ENCODE measurements at regions not wholly inside any gene's neighbourhood (a gene's known extent, or its start where the extent isn't known, plus 50 kb on each side); places are given as distances from the start of the nearest gene placed in this dataset.
A peak's percentile ranks its signal among the peaks of the same experiment; 100 is the strongest.

DNA sequence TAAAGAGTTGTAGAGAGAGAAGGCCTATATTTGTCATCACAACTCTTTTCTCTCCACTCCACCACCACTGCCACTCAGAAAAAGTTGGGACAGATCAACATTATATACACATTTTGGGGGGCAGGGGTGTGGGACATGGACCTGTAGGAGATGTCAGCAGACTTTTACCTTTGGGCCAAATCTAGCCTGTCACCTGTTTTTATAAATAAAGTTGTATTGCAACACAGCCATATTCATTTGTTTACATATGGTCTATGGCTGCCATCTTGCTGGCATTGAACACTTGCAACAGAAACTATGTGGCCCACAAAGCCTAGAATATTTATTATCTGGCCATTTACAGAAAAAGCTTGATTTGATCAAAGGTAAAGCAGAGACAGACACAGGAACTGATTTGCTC, 250.7 kb downstream of the BTG1 start:
- DNase-seq (ENCODE audit: low spot score) = no peak
- POLR2A ChIA-PET (ENCODE audit: low non-redundant PET) = no interaction called here
- H3K27ac ChIP-seq = no peak overlapping the region
- CTCF ChIA-PET = no interaction called here
- TF ChIP-seq, protein P1, sequence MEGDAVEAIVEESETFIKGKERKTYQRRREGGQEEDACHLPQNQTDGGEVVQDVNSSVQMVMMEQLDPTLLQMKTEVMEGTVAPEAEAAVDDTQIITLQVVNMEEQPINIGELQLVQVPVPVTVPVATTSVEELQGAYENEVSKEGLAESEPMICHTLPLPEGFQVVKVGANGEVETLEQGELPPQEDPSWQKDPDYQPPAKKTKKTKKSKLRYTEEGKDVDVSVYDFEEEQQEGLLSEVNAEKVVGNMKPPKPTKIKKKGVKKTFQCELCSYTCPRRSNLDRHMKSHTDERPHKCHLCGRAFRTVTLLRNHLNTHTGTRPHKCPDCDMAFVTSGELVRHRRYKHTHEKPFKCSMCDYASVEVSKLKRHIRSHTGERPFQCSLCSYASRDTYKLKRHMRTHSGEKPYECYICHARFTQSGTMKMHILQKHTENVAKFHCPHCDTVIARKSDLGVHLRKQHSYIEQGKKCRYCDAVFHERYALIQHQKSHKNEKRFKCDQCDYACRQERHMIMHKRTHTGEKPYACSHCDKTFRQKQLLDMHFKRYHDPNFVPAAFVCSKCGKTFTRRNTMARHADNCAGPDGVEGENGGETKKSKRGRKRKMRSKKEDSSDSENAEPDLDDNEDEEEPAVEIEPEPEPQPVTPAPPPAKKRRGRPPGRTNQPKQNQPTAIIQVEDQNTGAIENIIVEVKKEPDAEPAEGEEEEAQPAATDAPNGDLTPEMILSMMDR (conservative IDR thresholded peaks at IDR 0.05; ENCODE audit: low read depth) = no peak

DNA sequence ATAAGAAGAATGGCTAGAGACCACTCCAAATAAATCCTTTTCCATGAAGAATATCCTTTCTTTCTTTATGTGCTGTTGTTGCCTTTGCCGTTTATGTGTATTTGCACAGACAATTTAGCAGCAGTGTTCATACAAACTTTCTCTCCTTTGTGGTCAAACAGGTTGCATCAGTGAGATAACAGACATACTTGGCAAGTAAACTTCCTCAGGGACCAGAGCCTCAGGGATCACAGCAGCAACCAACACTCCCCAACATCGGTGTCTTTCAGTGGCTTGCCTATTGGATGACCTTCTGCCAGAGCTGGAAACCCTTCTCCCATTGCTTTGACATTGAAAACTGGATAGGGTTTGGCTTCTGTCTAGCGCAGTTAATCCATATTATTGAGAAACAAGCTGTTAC, 252.2 kb downstream of the BTG1 start:
- POLR2A ChIA-PET (ENCODE audit: low non-redundant PET) = no interaction called here
- TF ChIP-seq, protein P1 (conservative IDR thresholded peaks at IDR 0.05; ENCODE audit: low read depth) = no peak
- H3K27ac ChIP-seq = no peak overlapping the region
- no peak for DNase-seq (ENCODE audit: low spot score)
- CTCF ChIA-PET = no interaction called here

DNA sequence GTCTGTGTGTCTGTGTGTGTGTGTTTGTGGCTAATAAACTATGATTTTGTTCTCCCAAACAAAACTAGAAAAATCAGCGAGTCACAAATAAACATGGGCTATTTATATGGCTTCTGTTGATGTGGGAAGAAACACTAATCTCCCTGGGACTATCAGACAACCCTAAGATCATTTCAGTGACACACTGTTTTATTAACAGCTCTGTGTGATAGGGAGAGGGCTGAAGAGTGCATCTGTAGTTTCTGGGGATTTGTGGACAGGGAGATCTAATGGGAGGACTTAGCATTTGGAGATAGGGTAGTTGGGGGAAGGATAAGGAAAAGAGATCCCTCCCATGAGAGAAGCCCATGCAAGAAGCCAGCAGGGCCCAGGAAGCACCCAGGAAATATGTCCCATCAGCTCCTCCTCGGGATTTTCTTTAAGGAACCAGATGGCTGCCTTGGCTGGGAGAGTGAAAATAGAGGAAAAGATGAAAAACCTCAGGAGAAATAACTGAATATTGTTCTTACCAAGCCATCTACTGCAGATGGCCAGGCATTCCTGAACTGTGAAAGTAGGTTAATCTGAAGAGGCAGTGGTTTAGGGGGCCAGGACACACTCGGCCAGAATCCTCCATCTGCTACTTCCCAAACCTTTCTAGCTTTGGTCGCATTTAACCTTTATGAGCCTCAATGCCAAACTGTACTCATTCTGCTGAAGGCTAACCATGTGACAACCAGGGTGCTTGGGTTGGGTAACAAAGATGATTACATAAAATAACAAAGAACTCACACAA, 253.4 kb downstream of the BTG1 start:
- no peak overlapping the region for H3K27ac ChIP-seq
- ChIA-PET CTCF (no interaction called here), POLR2A (ENCODE audit: low non-redundant PET) (no interaction called here)
- DNase-seq (ENCODE audit: low spot score) = no peak
- TF ChIP-seq, protein P1 (conservative IDR thresholded peaks at IDR 0.05; ENCODE audit: low read depth) = no peak

DNA sequence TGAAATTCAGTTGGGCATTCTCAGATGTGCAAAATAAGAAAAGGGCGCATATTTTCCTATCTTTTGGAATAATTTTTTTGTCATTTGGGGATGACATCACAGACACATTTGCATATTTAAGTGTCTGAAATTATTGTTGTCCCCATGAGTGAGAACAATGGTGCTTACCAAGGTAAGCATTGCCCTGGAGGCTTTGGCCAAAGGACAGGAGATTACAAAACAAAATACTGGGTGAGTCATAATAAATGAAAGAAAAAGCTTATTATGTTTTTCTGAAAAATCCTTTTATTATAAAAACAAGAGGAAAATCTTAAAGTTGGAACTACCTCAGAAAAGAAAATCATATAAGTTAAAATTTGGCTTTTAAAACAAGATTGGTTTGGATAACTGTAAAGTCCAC, 254.9 kb downstream of the BTG1 start:
- H3K27ac ChIP-seq = no peak overlapping the region
- peak; percentile 18 for DNase-seq (ENCODE audit: low spot score)
- TF ChIP-seq, protein P1 (conservative IDR thresholded peaks at IDR 0.05; ENCODE audit: low read depth) = no peak
- ChIA-PET POLR2A (ENCODE audit: low non-redundant PET) (no interaction called here), CTCF (no interaction called here)

DNA sequence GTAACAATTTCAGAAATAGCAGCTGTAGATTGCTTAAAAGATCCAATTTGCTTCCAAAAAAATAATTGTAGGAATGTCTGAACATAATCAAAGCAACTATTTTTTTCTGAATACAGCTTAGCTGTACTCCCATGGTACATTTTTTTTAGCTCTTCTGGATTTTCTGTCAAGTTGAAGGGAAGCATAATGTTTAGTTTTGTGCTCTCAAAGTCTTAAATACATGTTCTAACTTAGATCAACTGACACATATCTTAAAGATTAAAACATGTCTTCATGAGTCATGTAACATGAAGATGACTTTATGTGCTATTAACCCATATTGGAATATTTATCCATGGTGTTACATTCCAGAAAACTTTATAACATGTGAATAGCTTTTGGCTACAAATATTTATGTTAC, 255.7 kb downstream of the BTG1 start:
- no peak for DNase-seq (ENCODE audit: low spot score)
- CTCF ChIA-PET = no interaction called here
- POLR2A ChIA-PET (ENCODE audit: low non-redundant PET) = no interaction called here
- no peak overlapping the region for H3K27ac ChIP-seq
- TF ChIP-seq, protein P1 (conservative IDR thresholded peaks at IDR 0.05; ENCODE audit: low read depth) = no peak

DNA sequence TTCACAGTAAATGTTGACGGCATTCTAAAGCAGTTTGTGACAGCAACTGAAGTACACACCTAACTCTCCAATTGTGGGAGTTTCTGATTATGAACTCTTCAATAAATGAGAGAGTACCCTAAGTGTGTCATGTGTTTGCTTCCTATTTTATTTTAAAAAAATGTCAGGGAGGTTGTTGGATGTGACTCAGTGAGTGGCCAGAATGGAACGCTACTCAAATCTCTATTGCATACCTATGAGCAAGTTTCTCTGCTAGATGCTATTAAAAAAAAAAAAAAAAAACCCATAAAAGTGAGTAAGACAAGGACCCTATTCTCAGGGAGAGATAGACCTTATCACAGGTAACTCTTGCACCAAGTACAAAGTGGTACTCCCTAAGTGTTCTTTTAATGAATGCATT, 256.6 kb downstream of the BTG1 start:
- ChIA-PET POLR2A (ENCODE audit: low non-redundant PET) (no interaction called here), CTCF (no interaction called here)
- DNase-seq (ENCODE audit: low spot score) = no peak
- no peak overlapping the region for H3K27ac ChIP-seq
- TF ChIP-seq, protein P1 (conservative IDR thresholded peaks at IDR 0.05; ENCODE audit: low read depth) = no peak

Measured in RWPE1 (cell line).